ENCODE measurements at regions not wholly inside any gene's neighbourhood (a gene's known extent, or its start where the extent isn't known, plus 50 kb on each side); places are given as distances from the start of the nearest gene placed in this dataset.
A peak's percentile ranks its signal among the peaks of the same experiment; 100 is the strongest.
"Not testable (repeated sequence)": the region's sequence is repeated elsewhere in the genome, so short reads cannot be mapped to it uniquely, and the experiment has no call there.

DNA sequence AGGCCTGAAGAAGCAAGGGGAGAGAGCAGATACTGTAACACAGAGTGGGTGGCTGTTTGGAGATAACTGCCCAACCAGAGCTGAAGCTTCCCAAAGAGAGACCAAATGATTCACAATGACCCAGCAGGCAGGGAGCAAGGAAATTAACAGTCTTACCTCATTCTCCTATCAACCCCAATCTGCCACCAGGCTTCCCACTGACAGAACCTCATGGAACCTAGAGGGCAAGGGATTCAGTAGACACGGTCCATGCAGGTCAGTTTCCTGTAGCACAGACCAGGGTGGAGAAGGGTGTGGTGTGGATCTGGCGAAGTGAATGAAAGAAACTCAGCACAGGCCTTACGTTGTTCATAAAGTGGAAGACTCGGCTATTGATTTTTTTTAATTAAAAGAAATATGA, 60.7 kb upstream of the ALB start:
- no peak for TF ChIP-seq POLR2AphosphoS5 (IDR thresholded peaks at IDR 0.05)
- TF ChIP-seq POLR2A (IDR thresholded peaks at IDR 0.05) = no peak
- no peak for TF ChIP-seq EP300 (IDR thresholded peaks at IDR 0.05)
- TF ChIP-seq, protein P1, sequence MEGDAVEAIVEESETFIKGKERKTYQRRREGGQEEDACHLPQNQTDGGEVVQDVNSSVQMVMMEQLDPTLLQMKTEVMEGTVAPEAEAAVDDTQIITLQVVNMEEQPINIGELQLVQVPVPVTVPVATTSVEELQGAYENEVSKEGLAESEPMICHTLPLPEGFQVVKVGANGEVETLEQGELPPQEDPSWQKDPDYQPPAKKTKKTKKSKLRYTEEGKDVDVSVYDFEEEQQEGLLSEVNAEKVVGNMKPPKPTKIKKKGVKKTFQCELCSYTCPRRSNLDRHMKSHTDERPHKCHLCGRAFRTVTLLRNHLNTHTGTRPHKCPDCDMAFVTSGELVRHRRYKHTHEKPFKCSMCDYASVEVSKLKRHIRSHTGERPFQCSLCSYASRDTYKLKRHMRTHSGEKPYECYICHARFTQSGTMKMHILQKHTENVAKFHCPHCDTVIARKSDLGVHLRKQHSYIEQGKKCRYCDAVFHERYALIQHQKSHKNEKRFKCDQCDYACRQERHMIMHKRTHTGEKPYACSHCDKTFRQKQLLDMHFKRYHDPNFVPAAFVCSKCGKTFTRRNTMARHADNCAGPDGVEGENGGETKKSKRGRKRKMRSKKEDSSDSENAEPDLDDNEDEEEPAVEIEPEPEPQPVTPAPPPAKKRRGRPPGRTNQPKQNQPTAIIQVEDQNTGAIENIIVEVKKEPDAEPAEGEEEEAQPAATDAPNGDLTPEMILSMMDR (IDR thresholded peaks at IDR 0.05) = no peak
- Histone ChIP-seq H3K36me3 (no peaks in the 10 kb centered on the region), H3K9me3 (no peaks in the 10 kb centered on the region), H3K27me3 (no peaks in the 10 kb centered on the region), H3K27ac (no peak overlapping the region), H3K4me3 (no peak overlapping the region), H3K4me1 (peaks cover 0 to 7% (median 0%) of the 10 kb centered on the region in 4 donors)
- intact Hi-C loops (cut with DNase I; ENCODE audit: low total_unique reads) = no loop called here
- 70 to 87% (median 80%) methylated on average over 4 of the region's 4 CpGs for WGBS, 5 donors
- DNase-seq = peak in 1 of 2 donors; percentile 4

DNA sequence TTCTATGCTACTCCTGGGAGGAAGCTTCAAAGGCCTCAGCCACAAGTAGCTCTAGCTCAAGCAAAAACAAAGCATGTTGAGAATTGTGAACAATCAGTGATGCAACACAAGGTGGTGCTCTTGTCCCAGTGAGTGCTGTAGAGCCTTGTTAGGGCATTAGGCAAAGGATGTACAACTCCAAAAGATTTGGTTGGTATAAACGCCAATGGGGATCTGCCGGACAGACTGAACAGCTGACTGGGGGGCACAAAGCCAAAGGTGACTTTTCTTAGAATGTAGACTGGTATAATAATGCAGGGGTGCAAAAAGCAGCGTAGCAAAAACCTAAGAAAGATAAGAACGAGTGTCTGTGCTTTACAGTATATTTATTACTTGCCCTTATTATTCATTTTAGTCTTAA, 62.6 kb upstream of the ALB start:
- no peaks in the 10 kb centered on the region for H3K27me3 ChIP-seq
- intact Hi-C loops (cut with DNase I; ENCODE audit: low total_unique reads) = no loop called here
- TF ChIP-seq, protein P1 (IDR thresholded peaks at IDR 0.05) = peak in 4 of 7 experiments; percentile 39 to 69 (median 46)
- TF ChIP-seq EP300 (IDR thresholded peaks at IDR 0.05) (no peak), POLR2A (IDR thresholded peaks at IDR 0.05) (no peak), POLR2AphosphoS5 (IDR thresholded peaks at IDR 0.05) (peak in 1 of 3 donors; percentile 39)
- H3K36me3 ChIP-seq = no peaks in the 10 kb centered on the region
- 24 to 50% (median 34%) methylated on average over 4 of the region's 4 CpGs for WGBS, 5 donors
- H3K4me3 ChIP-seq = no peak overlapping the region
- no peak overlapping the region for H3K27ac ChIP-seq
- H3K9me3 ChIP-seq = no peaks in the 10 kb centered on the region
- peaks cover 0 to 7% (median 0%) of the 10 kb centered on the region in 4 donors for H3K4me1 ChIP-seq
- DNase-seq = peak; percentile 50 to 87

GRCh38 chr4:73340917-73341316, 63.2 kb upstream of the ALB start:
- Histone ChIP-seq H3K27ac (no peak overlapping the region), H3K4me1 (peaks cover 0 to 7% (median 0%) of the 10 kb centered on the region in 4 donors), H3K9me3 (no peaks in the 10 kb centered on the region), H3K4me3 (no peak overlapping the region), H3K36me3 (no peaks in the 10 kb centered on the region), H3K27me3 (no peaks in the 10 kb centered on the region)
- no peak for DNase-seq
- intact Hi-C loops (cut with DNase I; ENCODE audit: low total_unique reads) = no loop called here
- TF ChIP-seq POLR2A (IDR thresholded peaks at IDR 0.05) (no peak), EP300 (IDR thresholded peaks at IDR 0.05) (no peak), POLR2AphosphoS5 (IDR thresholded peaks at IDR 0.05) (no peak)
- TF ChIP-seq, protein P1 (IDR thresholded peaks at IDR 0.05) = no peak

DNA sequence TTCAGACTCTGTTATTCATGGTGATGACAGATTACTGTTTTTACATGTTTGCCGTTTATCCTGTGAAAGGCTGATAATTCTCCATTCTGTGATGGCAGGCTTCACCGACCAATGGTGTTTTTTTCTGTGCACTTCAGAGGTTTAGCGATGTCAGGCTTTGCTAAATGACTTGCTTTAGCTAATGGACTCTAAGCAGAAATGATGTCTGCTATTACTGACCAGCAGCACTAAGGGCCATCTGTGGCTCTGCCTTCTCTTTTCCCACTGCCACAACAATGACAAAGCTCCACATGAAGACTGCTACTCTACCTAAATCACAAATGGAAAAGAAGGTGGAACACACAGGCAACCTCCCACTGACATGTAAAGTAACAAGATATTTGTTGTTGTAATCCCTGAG, 68.4 kb upstream of the ALB start:
- no peaks in the 10 kb centered on the region for H3K27me3 ChIP-seq
- intact Hi-C loops (cut with DNase I; ENCODE audit: low total_unique reads) = loop anchor here (10.0 kb wide), 1 partner anchor 119 kb away; no protein-coding TSS in a partner anchor

DNA sequence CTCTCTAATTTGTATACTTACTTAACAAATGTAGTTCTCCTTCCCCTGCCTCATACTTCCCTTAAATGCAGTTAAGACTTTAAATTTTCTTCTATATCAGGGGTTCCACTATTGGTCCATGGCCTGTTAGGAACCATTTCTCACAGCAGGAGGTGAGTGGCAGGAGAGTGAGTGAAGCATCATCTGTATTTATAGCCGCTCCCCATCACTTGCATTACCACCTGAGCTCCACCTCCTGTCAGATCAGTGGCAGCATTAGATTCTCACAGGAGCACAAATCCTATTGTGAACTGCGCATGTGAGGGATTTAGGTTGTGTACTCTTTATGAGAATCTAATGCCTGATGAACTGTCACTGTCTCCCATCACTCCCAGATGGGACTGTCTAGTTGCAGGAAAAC, 72.1 kb upstream of the ALB start:
- H3K4me3 ChIP-seq = not testable (repeated sequence)

More for the DNA sequence above, 68.4 kb upstream of the ALB start:
- peak in 1 of 2 donors; percentile 31 for DNase-seq
- Histone ChIP-seq H3K36me3 (no peaks in the 10 kb centered on the region), H3K4me1 (no peaks in the 10 kb centered on the region), H3K4me3 (no peak overlapping the region), H3K27ac (no peak overlapping the region), H3K9me3 (no peaks in the 10 kb centered on the region)
- 57 to 74% (median 61%) methylated on average over 3 of the region's 3 CpGs for WGBS, 5 donors
- TF ChIP-seq POLR2A (IDR thresholded peaks at IDR 0.05) (no peak), POLR2AphosphoS5 (IDR thresholded peaks at IDR 0.05) (no peak), EP300 (IDR thresholded peaks at IDR 0.05) (no peak)
- TF ChIP-seq, protein P1 (IDR thresholded peaks at IDR 0.05) = no peak

More for the DNA sequence above, 72.1 kb upstream of the ALB start:
- H3K36me3 ChIP-seq, DNase-seq, H3K27me3 ChIP-seq, H3K27ac ChIP-seq, H3K9me3 ChIP-seq, H3K4me1 ChIP-seq: not testable (repeated sequence)
- 89 to 96% (median 95%) methylated on average over 2 of the region's 2 CpGs for WGBS, 5 donors
- intact Hi-C loops (cut with DNase I; ENCODE audit: low total_unique reads) = loop anchor here (10.0 kb wide), 1 partner anchor 123 kb away; no protein-coding TSS in a partner anchor
